Kidney glomerular epithelial cell (primary cell): ENCODE measurements at regions not wholly inside any gene's neighbourhood (a gene's known extent, or its start where the extent isn't known, plus 50 kb on each side); places are given as distances from the start of the nearest gene placed in this dataset.
"Not testable (repeated sequence)": the region's sequence is repeated elsewhere in the genome, so short reads cannot be mapped to it uniquely, and the experiment has no call there.

ENCODE experiments used
- DNase-seq: peaks from one replicate; lab custom pipeline; 2025; lab: John Stamatoyannopoulos, UW

DNA sequence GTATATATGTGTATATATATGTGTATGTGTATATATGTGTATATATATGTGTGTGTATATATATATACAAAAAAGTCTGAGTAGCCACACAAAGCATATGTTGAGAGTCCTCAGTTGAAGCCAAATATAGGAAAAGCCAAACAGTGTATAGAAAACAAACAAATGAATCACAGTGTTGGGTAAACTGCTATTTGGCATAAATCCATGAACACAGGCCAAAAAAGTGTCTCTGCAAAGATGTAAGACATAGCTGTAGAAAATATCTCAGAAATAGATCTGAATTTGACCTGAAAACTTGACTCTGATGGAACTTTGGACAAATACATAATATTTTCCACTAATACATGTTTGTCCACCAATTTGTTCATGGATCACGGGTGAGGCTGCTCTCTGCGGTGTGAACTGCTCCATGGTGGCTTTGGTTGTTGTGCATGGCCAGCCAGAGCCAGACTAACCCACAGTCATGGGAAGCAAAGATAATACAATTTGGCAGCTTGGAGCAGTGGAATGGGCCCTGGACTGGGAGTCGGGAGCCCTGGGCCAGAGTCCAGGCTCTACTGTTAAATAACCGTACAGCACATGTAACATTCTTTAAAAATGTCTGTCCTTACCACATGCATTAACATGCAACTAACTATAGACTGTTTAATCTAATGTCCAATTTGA, 76.9 kb upstream of the EED start:
- no peak for DNase-seq

DNA sequence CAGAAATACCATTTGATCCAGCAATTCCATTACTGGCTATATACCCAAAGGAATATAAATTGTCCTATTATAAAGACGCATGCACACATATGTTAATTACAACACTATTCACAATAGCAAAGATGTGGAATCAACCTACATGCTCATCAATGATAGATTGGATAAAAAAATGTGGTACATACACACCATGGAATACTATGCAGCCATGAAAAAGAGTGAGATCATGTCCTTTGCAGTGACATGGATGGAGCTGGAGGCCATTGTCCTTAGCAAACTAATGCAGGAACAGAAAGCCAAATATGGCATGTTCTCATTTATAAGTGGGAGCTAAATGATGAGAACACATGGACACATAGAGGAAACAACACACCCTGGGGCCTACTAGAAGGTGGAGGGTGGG, 78.3 kb upstream of the EED start:
- DNase-seq: not testable (repeated sequence)

DNA sequence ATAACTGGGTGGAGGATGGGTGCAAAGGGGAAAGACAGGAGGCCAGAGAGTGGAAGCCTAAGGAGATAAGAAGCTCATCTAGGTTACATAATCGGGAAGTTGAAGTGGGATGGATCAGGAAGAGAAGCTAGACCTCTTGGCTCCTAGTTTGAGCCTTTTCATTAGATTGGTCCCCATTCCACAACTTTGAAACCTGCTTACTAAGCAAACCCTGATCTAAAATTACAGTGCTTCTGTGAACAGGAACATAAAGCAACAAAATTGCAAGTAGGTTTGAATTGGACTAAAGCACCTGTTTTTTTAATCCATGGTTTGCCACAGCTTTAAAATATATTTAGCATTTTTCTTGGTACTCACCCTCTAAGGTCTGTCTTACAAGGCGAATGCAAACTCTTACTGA, 80.4 kb upstream of the EED start:
- DNase-seq: no peak

DNA sequence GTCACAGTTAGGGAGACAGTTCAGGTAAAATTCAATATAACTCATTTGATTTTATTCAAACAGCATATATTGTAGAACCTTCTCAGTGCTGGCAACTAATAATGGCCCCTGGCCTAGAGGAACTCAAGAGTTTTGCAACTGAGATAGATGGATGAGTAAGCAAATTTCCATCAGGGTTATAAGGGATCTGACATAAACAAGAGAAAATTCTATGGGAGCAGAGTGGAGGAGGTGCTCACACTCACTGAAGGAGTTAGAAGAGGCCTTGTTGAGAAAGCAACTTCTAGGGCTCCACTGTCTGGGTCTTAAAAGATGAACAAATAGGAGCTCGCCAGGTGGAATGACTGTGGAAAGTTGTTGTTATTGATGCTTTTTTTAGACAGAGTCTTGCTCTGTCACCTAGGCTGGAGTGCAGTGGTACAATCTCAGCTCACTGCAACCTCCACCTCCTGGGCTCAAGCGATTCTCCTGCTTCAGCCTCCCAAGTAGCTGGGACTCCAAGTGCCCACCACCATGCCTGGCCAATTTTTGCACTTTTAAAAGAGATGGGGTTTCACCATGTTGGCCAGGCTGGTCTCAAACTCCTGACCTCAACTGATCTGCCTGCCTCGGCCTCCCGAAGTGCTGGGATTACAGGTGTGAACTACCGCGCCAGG, 81.2 kb upstream of the EED start:
- DNase-seq: not testable (repeated sequence)

DNA sequence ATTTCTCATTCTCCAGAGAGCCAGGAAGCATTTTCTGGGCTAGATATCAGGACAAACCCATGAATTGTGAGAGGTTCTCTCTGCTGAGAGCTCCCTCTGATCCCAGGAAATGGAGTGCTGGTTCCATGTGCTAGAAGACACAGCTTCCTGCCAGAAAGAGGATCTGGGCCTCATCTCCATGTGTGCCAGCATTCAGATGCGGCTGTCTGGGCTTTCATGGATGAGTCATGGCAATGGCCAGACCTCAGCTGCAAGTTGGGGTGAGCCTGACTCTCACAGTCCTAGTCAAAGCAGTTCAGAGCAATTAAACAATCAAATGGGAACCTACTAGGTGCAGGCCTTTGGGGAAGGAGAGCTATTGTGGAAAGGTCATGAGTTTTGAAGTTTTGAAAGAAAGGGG, 82.3 kb upstream of the EED start:
- peak; percentile 22 for DNase-seq

DNA sequence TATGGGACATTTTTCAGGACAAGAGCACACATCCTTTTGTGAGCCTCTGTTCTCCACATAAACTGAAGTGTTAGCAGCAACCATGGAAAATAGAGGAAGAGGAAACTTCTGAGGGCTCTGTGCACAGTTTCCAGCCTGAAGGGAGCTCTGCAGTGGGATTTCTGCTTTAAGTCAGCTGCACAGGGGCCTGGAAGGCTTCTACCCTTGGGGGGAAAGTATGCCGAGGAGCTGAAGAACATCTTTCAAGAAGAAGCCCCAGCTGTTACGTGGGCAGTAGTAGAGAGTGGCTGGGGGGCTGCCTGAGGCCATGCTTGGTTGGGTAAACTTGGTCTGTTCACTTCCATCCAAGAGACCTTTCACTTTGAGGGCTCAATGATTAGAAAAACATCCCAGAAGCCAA, 82.7 kb upstream of the EED start:
- no peak for DNase-seq

DNA sequence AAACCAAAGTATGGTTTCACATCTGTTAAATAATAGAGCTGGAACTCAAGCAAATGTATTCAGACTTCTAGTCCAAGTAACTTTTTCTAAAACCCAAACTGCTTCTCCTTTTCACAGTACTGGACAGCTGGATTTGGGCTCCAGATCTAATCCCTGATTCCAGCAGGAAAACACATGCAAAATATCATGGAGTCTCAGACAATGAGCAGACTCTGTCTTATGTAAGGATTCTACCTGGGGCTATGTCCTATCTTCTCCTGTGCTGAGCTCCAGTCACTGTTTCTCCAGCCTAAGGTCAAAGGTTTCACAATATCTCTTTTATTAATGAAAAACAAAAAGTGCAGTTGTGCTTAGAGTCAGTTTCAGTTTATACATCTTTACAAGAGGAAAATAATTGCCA, 83.2 kb upstream of the EED start:
- DNase-seq: no peak

DNA sequence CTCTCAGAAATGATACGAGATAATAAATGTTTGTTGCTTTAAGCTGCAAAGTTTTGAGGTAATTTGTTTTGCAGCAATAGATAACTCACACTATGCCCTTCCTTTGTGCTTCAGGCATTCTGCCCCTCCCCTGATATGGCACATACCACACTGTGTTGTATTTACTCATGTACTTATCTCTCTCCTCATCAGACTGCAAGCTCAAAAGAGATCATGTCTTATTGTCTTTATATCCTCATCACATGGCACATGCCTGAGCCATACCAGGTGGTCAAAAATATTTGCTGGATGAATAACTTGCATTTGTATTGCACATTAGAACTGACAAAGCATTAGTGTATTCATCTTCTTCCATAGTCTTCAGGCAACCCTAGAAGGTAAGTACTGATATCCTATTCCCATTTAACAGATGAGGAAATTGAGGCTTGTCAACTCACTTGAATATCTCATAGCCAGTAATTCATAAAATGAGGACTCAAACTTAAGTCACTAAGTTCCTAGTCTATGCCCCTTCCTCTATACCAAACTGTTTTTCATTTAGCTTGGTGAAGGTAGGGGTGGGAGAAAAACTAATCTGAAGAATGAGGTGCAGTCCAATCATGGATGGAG, 83.9 kb upstream of the EED start:
- no peak for DNase-seq

DNA sequence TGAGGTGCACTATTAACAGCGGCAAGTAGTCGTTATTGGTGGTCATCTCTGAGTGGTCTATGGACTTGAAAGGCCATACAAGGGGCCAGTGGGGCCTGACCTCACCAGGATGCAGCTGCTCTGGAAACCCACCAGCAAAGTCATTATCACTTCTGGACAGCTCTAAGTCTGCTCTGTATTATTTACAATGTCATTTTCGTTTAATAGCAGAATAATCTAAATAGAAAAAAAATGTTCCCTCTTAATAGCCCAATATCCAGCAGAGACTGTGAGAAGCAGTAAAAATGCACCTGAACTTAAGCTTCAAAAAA, 85.0 kb upstream of the EED start:
- no peak for DNase-seq

DNA sequence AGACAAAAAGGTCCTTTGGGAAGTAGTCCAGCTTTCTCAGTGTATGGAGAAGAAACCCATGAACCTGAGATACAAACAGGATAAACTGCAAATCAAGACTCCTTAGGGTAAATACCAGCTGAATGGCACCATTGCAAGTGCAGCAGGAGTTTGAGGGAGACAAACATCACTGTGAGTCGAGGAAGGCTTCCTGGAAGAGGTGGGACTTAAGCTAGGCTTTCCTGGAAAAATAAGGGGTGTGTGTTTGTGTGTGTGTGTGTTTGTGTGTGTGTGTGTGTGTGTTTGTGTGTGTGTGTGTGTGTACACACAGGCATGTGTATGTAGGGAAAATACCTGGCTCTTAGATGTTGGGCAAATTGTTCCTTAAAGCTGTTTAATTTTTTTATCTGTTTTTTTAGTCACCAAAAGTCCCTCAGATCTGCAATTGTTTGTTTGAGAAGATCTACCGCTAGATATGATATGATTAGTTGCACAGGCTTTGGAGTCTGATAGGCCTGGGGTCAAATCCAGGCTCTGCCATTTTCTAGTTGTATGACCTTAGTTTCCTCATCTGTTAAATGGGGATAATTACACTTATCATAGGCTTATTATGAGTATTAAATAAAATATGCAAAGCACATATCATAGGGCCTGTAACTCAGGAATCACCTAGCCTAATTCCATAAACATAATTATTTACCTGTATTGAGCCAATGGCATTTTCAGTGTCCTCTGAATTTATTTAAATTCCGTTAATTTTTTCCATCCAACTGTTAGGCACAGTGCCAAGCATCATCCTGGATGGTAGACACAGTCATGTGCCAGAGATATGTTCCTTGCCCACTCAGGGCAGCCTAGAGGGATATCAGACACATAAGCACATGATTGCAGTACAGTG, 85.6 kb upstream of the EED start:
- no peak for DNase-seq

DNA sequence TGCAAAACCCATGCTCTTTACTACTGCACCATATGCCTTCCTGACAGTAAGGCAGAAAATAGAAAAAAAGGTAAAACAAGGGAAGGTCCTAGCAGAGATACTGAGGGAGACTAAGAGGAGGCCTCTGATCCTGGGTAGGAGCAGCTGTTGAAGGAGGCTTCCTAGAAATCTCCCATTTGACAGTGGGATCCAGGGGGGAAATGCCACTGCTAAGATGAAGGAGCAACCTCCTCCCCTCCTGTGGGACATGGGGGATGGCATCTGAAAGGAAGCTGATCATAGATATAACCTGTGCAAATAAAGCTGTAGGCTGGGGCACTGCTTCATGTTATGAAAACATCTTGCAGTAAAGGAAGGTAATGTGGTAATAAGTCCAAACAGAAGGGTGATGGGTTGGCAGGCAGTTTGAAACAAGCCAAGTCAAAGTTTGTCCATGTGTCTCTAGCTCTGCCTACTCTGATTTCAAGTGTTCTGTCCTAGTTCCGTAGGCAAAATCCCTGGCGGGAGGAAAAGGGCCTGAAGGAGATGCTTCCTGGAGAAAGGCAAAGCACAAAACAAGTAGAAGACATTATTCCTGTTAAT, 86.7 kb upstream of the EED start:
- no peak for DNase-seq

DNA sequence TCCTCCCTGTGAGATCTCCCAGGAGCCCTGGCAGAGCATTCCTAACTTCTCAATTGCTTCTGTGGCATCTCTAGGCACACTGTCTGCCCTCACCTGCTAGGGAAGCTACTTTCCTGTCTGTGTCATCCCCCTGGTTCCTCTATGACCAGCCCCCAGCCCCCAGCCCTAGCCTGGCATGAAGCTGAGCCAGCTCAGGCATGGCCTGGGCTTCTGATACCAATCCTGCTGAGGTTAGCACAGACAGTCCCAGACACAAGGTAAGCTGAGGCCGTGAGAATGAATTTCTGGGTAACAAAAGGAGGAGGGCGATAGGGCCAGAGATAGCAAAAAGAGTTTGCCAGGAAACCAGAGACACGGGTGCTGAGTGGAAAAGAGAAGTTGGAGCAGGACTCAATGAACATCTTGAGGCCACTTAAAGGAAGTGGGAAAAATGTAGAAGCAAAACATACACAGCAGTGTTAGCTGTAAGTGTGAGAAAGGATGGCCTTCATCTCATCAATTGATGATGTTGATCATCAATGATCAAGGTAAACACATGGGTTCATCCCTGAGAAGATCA, 87.6 kb upstream of the PICALM start:
- DNase-seq: no peak

DNA sequence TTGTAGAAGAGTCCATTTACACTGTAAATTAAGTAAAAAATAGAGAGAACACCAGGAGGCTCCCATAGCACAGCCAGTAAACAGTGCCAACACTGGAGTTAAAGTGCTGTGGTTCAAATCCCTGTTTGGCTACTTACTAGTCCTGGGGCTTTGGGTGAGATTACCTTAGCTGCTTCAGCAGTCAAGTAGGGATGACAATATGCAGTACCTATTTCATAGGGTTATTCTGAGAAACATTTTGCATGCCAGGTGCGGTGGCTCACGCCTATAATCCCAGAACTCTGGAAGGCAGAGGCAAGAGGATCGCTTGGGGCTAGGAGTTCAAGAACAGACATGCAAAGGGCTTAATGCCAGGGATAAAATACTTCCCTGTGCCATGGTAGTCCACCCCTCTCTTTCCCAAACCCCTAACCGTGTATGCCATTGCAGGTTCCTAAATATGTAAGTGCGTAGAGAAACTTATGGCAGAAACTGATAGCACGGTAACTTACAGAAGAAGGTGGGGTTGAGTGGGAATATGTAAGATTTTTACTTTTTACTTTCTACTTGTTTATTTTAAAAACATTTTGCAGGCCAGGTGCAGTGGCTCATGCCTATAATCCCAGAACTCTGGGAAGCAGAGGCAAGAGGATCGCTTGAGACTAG, 86.4 kb upstream of the PICALM start:
- no peak for DNase-seq

DNA sequence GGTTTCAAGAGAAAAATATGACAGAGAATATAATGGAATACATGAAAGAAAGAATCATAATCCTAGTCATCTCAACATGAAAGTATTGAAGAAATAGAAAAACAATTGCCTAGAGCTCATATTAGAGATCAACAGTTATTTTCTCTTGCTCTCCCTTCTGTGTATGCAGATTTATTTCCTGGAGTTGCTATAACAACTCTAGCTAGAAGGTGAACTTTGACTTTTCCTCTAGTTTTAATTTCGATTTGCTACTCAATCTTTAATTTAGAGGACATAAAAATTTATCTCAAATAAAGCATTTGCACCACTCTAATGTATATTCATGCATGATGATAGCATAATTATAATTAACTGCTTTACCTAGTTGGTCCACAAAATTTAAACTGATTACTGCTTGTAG, 84.6 kb upstream of the PICALM start:
- no peak for DNase-seq

DNA sequence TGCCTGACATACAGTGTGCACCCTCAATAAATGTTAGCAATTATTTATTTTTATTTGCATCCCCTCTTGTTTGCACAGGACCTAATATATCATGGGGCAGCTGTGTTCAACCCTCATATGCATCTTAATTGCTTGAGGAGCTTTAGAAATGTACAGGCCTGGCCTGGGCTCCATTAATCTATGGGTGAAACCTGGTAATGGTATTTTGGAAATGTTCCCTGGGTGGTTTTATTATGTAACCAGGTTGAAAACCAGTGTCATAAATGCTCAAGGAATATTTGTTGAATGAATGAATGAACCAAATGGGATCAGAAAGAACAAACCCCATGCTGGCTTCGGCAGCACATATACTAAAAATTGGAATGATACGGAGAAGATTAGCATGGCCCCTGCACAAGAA, 84.0 kb upstream of the PICALM start:
- DNase-seq: no peak

DNA sequence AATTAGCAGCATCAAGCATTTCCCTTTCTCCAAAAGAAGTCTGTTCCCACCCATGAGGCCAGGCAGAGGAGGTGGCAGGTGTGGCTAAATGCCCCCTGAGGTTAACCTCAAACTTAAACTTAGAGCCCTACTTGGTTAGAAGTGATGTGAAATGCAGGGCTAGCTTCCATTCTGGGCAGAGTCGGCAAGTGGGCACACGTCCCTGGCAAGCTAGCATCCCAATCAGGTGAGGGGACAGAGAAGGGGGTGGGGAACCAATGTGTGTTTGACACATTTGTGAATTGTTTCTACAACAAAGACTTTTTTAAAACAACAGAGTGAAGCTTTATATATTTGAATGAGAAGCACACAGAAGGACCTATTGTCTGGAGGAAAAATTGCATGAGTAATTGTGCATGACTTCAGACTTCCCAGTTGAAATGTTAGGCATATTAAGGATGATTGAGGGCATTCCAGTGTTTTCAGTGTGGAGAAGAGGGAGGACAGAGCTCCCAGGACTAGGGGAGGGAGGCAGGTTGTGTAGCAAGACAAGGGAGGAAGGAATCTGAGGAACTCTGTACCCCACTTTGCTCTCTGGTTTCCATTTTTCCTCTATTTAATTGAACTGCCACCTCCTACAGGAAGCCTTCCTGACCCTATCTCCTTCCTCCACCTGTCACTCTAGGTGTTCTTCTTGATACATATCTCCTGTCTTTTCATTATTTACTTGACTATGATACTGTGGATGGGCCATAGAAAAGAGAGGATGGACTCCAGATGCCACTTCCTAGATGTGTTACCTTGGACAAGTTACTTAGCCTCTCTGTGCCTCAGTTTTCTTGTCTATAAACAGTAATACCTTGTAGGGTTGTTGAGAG, 83.3 kb upstream of the PICALM start:
- DNase-seq: peak; percentile 93

DNA sequence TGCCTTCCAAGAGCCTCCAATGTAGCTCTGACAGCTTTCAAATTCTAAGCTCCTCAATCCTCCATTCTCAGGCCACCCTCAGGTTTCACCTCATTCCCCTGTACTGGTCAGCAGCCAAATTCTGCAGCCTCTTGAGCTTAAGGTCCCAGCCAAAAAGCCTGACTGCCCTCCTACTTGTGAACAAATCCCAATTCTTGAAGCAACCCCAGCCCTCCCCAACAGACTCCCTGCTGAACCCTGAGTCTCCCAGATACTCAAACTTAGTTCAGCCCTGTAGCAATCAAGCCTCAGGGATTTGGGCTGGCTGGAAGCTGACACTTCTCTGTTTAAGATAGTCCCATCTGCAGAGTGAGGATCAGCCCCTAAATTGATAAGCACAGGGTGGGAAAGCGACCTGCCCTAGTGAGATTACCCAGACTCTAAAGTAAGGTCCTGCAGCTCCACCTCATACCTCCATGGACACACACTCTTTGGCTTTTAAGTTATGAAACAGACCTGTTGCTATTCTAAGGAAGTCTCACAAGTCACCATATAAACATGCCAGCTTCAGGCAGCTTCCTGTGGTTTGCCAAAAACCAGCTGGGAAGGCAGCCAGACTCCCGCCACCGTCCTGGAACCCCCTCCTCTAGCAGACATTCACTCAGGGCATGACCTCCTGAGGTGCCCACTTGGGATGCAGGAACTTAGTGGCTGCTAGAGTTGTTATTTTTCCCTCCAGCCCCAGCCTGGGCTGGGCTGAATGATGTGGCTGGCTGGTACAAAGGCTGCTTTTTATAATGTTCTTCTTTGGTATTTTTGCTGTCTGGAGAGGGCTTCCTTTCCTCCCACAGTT, 82.5 kb upstream of the PICALM start:
- DNase-seq: peak; percentile 96

DNA sequence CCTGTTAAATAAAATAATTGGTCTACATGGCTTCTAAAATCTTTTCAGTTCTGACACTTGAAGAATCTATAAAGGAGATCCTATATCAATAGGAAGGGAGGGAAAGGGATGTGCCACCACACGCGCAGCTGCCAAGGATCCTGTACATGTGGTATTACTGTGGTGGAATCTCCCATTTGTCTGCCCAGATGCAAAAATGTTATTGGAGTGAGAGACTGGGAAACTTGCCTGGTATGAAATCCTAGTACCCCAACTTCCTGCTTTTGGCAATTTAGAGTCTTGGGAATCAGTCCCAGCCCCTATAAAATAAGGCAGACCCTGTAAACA, 81.9 kb upstream of the PICALM start:
- DNase-seq: no peak

DNA sequence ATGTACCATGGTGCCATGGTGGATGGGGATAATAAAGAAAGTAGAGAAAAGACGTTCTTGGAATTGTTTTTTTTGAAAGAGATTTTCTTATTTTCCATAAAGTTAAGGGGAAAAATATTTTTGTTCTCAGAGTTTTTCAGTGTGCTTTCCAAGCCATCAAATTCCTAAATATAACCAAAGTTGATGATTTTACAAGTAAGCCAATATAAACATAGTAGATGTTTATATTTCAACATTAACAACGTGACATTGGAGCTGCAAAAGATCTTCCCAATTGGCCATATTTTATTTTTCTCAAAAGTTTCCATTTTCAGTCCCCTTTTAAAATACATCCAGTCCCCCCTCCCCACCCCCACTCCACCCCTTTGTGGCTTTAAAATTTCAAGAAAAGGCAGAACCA, 80.9 kb upstream of the PICALM start:
- DNase-seq: no peak

DNA sequence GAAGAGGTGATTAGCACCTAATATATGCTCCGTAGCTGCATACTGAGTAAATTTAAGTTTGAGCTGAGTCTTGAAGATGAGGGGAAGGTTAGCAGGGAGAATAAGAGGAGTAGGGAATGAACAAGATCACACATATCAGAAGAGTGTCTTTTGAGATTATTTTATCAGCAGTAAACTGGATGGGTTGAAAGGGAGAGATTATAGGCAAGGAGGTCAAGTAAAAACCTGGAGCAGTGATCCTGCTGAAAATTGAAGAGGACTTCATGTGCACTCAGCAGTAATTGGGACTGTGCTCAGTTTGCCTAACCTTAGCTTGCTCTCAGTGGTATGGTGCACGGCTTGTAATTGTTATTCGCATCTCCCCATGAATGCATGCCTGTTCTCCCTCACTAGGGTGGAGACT, 79.5 kb upstream of the PICALM start:
- no peak for DNase-seq
